22Rv1 (cell line): ENCODE measurements at regions not wholly inside any gene's neighbourhood (a gene's known extent, or its start where the extent isn't known, plus 50 kb on each side); places are given as distances from the start of the nearest gene placed in this dataset.
"Not testable (repeated sequence)": the region's sequence is repeated elsewhere in the genome, so short reads cannot be mapped to it uniquely, and the experiment has no call there.

Source experiments
- H3K27ac ChIP-seq: fragments of 450-650 bp; 2 replicates; pipeline ENCODE4 v1.5.1; 2017
- ZFX ChIP-seq: fragments of 450-650 bp; IDR thresholded peaks from 2 replicates; pipeline ENCODE4 v1.6.1; 2017; ENCODE audit warnings: antibody characterized with exemption, borderline replicate concordance
- TF ChIP-seq, protein P1 (sequence below): fragments of 450-650 bp; IDR thresholded peaks from 2 replicates; pipeline ENCODE4 v1.5.1; 2017; ENCODE audit warnings: mild to moderate bottlenecking

DNA sequence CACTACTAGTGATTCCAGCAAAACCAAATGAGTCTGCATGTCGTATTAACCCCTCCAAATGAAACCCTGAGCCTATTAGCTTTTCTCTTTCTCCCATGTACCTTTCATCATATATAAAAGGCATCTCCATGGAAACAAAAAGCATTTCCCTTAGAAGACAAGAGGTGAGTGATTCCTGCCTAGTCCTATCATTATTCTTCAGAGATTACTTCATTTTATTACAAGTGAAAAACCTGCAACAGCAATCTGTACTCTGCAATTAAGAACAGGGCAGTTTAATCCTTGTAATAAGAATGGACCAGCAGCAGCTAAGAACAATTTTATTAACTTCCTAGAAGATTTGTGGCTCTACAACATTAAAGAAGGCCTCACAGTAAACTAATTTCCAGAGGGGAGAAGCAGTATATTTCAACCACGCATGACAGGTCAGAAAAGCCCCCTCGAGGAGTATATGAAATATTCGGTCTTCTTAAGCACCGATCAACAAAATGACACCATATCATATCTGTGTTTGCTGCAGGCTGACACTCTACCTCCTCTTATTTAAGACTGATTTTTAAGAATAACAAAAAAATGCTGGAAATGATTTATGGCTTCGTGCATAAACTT, 132.3 kb upstream of the TFPI start:
- no peak overlapping the region for H3K27ac ChIP-seq
- TF ChIP-seq, protein P1, sequence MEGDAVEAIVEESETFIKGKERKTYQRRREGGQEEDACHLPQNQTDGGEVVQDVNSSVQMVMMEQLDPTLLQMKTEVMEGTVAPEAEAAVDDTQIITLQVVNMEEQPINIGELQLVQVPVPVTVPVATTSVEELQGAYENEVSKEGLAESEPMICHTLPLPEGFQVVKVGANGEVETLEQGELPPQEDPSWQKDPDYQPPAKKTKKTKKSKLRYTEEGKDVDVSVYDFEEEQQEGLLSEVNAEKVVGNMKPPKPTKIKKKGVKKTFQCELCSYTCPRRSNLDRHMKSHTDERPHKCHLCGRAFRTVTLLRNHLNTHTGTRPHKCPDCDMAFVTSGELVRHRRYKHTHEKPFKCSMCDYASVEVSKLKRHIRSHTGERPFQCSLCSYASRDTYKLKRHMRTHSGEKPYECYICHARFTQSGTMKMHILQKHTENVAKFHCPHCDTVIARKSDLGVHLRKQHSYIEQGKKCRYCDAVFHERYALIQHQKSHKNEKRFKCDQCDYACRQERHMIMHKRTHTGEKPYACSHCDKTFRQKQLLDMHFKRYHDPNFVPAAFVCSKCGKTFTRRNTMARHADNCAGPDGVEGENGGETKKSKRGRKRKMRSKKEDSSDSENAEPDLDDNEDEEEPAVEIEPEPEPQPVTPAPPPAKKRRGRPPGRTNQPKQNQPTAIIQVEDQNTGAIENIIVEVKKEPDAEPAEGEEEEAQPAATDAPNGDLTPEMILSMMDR: no peak
- no peak for TF ChIP-seq ZFX

DNA sequence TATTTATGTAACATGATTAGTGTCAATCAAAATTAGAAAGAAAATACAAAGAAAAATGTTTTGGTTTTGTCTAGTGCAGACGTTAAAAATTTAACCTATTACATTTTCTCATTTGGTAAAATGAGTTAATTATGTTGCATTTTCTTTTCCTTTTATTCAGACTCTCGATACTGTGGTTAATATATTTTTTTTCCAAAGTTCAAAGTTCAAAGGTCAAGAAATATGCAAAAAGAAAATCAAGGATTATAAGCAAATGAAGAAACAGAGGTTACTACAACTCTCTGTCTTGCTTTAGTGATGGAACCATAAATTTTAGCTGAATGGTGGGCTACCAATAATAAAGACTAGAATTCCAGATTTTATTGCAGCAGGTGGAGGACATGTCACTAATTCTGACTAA, 133.3 kb upstream of the TFPI start:
- TF ChIP-seq ZFX: no peak
- TF ChIP-seq, protein P1: no peak
- no peak overlapping the region for H3K27ac ChIP-seq

DNA sequence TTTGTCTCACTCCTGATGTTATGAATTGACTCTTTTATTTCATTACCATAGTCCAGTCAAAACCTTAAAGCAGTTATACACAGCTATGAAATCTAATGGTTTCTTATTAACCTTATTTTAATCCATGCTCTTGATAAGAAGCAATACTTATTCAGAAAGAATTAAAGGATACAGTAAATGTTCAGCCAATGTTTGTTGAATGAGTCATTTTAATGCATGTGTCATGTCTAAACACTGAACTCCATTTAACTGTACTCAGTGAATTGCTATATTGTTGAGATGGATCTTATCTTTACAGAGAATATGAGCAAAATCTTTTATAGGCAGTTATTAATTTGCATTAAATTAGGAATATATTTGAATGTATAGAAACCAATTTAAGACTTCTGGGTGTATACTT, 135.1 kb upstream of the TFPI start:
- TF ChIP-seq ZFX: no peak
- TF ChIP-seq, protein P1: no peak
- H3K27ac ChIP-seq: no peak overlapping the region

DNA sequence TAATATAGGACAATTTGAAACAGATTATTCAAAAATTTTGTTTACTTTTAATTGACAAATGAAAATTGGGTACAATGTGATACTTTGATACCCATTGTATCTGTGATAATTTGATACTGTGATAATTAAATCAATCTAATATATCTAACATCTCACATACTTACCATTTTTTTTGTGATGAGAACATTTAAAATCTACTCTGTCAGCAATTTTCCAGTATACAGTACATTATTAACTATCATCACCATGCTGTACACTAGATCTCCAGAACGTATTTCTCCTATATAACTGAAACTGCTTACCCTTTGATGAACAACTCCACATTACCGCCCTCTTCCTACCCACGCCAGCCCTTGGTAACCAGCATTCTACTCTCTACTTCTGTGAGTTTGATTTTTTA, 139.7 kb upstream of the TFPI start:
- TF ChIP-seq, protein P1: no peak
- TF ChIP-seq ZFX: no peak
- no peak overlapping the region for H3K27ac ChIP-seq

DNA sequence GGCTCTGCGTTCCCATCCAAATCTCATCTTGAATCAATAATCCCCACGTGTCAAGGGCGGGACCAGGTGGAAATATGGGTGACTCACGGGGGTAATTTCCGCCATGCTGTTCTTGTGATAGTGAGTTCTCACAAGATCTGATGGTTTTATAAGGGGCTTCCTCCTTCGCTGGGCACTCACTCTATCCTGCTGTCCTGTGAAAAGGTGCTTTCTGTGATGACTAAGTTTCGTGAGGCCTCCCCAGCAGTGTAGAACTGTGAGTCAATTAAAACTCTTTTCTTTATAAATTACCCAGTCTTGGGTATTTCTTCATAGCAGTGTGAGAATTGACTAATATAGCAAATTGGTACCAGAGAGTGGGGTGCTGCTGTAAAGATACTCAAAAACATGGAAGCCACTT, 142.4 kb upstream of the TFPI start:
- not testable (repeated sequence) for H3K27ac ChIP-seq

DNA sequence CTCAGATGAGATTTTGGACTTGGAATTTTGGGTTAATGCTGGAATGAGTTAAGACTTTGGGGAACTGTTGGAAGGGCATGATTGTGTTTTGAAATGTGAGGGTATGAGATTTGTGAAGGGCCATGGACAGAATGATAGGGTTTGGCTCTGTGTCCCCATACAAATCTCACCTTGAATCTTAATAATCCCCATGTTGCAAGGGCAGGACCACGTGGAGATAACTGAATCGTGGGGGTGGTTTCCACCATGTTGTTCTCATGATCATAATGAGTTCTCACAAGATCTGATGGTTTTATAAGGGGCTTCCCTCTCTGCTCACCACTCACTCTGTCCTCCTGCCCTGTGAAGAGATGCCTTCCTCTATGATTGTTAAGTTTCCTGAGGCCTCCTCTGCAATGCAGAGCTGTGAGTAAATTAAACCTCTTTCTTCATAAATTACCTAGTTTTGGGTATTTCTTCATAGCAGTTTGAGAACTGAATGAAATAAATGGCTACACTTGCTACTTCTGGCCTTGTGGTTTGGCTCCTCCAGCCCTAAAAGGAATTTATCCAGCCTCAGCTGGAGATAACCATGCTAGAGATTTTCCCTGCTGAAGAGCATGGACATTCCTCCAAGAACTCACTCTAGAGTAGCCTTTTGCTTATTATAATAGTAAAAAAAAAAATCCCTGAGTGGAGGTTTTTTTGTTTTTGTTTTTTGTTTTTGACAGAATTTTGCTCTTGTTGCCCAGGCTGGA, 144.3 kb upstream of the TFPI start:
- TF ChIP-seq, protein P1: no peak
- no peak for TF ChIP-seq ZFX
- H3K27ac ChIP-seq: no peak overlapping the region

DNA sequence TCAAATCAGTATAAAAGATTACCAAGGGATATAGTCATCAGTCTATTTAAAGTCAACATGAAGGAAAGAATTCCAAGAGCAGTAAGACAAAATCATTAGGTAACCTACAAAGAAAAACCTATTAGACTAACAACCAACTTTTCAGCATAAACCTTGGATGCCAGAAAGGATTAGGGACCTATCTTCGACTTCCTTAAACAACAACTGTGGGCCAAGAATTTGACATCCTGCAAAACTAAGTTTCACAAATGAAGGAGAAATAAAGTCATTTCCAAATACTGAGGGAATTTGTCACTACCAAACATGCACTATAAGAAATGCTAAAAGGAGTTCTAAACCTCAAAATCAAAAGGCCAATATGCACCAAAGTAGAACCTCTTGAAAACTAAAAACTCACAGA, 147.9 kb upstream of the TFPI start:
- no peak overlapping the region for H3K27ac ChIP-seq
- no peak for TF ChIP-seq ZFX
- TF ChIP-seq, protein P1: no peak
